HG02943 (cell line): ENCODE measurements at regions not wholly inside any gene's neighbourhood (a gene's known extent, or its start where the extent isn't known, plus 50 kb on each side); places are given as distances from the start of the nearest gene placed in this dataset.
A peak's percentile ranks its signal among the peaks of the same experiment; 100 is the strongest.

Source experiments
- ATAC-seq: cut with Tn5 transposase; IDR thresholded peaks from one replicate; pipeline ENCODE4 v1.9.1; 2021; ENCODE audit warnings: mild to moderate bottlenecking, low read depth, moderate library complexity; ENCODE audit not compliant: unreplicated experiment

DNA sequence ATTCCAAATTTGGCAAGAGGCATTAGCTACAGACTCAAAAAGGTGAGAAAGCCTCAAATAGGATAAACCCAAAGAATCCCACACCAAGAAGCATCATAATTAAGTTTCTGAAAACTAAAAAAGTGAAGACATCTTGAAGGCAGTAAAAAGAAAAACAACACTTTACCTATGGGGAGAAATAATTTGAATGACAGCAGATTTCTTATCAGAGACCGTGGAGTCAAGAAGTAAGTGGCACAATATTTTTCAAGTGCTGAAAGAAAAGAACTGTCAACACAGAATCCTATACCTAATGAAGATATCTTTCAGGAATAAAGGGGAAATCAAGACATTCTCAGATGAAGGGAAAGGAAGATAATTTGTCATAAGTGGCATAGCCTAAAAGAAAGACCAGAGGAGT is 193.3 kb upstream of the CHD6 start:
- no peak for ATAC-seq

- no peak for ATAC-seq
Measured at GRCh38 chr20:41800040-41800439, 181.9 kb upstream of the CHD6 start.

- no peak for ATAC-seq
Measured at GRCh38 chr20:41798930-41799502, 180.8 kb upstream of the CHD6 start.

DNA sequence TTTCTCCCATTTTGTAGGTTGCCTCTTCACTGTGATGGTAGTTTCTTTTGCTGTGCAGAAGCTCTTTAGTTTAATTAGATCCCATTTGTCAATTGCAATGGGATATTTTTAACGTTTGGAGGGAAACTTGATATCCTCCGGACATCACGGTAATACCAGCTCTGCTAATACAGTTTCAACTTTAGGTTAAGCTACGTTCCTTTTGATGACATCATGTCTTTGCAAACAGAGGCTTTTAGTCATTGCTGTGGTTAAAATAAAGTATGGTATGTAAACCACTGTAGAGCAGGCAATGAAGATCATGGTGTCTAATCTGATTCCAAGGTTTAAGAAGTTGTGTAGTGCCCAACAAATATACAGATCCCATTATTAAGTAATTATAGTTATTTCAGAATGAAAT is 168.0 kb upstream of the CHD6 start:
- no peak for ATAC-seq

GRCh38 chr20:41784209-41784958 is 166.2 kb upstream of the CHD6 start:
- ATAC-seq = no peak

GRCh38 chr20:41783423-41784208 is 165.4 kb upstream of the CHD6 start:
- peak; percentile 68 for ATAC-seq

DNA sequence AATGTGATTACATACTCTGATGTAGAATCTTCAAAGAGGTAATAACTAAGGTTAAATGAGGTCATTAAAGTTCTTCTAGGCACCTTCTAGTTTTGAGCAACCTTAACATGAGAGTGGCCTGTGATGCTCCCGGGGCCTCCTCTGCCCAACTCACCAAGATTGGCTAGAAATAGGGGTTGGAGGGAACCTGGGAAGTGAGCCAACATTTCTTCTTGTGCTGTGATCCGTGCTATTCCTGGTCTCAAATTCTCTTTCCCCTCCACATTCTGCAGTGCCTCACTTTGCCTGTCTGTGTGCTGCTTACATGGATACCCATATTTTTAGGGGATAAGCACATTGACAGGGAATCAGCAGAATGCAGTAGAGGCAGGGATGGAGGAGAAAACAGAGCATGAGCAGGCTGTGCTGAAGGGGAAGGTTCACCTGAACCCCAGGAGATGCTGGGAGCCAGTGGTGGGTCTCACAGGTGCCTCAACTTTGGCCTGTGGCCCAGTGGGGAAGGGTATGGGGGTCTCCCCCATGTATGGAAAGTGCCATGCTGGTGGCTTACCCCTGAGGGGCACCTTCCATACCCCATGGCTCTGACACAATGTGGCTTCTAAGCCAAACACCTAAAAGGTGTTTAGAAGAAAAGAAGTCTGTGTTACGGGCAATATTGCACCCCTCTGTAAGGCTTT is 164.7 kb upstream of the CHD6 start:
- ATAC-seq = no peak

- ATAC-seq = no peak
Measured at GRCh38 chr20:41782255-41782654, 164.1 kb upstream of the CHD6 start.

GRCh38 chr20:41776421-41776820 is 158.2 kb upstream of the CHD6 start:
- no peak for ATAC-seq

DNA sequence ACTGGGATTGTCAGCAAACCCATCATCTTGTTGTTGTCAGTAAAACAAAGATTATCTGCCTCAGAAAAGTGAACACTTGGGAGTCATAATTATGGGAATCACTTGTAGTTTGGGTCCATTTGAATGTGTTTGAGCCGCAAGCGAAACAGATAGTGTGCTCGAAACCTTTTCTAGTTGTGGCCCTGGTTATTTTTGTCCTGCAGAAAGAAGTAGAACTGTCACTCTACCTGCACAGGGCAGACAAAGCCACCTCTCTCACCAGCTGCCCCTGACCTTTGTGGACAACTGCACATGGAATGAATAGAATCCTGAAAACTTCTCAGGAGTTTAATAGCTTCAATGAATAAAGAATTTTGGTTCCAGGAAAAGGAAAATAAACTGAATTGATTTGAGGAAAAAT is 156.1 kb upstream of the CHD6 start:
- ATAC-seq = no peak

DNA sequence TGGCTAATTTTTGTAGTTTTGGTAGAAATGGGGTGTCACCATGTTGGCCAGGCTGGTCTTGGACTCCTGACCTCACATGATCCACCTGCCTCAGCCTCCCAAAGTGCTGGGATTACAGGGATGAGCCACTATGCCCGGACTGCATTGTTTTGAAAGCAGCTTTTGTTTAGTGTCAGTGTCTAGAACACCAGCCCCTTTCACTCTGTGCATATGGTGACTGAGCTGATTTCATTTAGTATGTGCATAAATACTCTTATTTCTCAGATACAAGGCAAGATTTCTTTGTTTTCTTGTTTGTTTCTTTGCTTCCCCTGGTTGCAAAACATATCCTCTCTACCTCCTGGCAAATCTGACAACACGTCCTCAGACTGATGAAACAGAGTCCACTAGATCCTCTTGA is 152.8 kb upstream of the CHD6 start:
- ATAC-seq = no peak

- ATAC-seq = no peak
Measured at GRCh38 chr20:41770427-41770826, 152.2 kb upstream of the CHD6 start.

GRCh38 chr20:41769592-41770018 is 151.4 kb upstream of the CHD6 start:
- ATAC-seq = no peak

DNA sequence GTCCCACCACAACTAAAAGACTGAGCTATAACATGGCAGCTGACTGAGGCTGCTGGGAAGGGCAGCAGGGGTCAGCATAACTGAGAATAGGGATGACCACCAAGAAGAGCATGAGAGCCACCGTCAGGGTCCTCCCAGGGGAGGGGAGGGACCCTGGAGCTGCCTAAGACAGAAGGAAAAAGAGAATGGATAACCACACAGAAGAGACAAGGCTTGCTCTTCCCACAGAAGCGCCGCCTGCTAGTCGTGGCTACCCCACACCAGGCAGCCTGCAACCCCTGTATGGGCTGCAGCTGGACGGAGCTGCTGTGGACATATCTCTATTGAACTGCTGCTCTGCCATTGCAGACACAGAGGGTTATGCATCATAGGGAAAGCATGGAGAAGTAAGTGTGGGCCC is 132.0 kb upstream of the CHD6 start:
- ATAC-seq = no peak

DNA sequence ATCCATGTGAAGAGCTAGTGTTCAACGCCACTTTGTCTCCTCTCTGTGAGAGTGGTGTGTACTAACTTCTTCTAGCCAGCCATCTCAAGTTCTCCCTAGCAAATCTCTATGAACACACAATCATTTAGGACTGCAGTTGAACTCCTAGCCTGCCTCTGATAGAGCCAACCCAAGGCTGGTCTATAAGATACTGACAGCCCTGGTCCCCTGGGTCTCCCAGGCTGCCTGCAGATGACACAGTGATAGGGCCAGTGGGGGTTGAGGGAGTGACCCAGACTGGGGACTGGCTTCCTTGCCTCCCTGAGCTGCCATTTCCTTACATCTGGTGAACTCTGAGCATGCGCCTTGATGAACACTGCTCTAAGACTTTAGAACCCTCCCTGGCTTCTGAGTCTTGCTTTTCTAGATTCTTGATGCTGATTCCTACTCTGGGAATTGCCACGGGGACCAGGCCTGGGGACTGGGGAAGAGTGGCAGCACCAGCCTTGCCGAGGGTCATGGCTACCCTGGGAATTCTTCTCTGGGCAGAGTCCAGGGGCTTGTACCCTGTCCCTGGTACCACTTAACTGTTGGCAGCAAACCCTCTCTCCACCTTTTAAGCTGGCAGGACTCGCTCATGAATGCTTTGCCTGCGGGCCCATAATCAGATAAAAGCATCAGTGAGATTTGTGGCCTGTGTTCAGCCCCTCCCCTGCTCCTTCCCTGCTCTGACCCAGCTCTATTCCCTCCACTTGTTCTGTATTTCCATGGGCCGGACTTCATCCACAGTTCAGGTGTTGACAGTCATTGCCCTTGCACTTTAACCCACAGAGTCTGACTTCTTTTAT is 130.8 kb upstream of the CHD6 start:
- ATAC-seq = no peak

GRCh38 chr20:41748051-41748450 is 129.9 kb upstream of the CHD6 start:
- no peak for ATAC-seq

DNA sequence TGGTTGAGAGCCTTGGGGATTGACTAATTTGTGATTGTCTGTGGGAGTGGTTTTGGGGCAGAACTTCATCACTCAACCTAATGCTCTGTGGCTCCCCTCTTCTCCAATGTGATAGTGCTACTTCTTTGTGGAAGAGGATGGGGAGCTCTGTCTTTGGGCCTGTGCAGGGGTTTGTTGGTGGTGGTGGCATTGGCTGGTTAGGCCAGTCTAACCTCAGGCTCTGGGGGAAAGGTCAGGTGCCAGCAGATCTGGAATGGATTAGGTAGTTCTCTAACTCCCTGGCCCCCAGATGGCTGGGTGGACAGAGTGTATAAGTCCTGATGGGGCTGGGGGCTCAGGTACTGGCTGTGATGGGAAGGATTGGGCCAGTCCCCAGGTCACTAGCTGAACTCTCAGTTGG is 129.0 kb upstream of the CHD6 start:
- no peak for ATAC-seq

- no peak for ATAC-seq
Measured at GRCh38 chr20:41746635-41747034, 128.5 kb upstream of the CHD6 start.

- no peak for ATAC-seq
Measured at GRCh38 chr20:41738604-41739206, 120.5 kb upstream of the CHD6 start.

DNA sequence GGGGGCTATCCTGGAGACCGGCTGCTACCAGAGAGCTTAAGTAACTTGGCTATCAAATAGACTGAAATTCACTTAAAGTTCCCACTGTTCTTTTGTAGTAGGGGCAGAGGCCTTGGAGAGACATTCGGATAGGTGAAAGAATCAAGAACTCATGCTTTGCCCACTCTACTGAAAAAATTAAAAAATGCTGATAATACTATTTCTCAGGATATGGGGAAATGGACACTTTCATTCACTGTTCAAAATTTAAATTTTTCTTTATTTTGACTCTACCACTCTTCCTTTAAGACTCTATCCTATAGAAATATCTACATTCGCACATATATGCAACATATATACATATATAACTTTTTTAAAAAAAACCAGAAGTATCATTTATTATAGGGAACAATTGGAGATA is 117.8 kb upstream of the CHD6 start:
- ATAC-seq = no peak
